ENCODE measurements at regions not wholly inside any gene's neighbourhood (a gene's known extent, or its start where the extent isn't known, plus 50 kb on each side); places are given as distances from the start of the nearest gene placed in this dataset.
"Not testable (repeated sequence)": the region's sequence is repeated elsewhere in the genome, so short reads cannot be mapped to it uniquely, and the experiment has no call there.

- no peak for DNase-seq
These were observed 58.0 kb upstream of the DAAM1 start for GRCh38 chr14:59130462-59130861.

DNA sequence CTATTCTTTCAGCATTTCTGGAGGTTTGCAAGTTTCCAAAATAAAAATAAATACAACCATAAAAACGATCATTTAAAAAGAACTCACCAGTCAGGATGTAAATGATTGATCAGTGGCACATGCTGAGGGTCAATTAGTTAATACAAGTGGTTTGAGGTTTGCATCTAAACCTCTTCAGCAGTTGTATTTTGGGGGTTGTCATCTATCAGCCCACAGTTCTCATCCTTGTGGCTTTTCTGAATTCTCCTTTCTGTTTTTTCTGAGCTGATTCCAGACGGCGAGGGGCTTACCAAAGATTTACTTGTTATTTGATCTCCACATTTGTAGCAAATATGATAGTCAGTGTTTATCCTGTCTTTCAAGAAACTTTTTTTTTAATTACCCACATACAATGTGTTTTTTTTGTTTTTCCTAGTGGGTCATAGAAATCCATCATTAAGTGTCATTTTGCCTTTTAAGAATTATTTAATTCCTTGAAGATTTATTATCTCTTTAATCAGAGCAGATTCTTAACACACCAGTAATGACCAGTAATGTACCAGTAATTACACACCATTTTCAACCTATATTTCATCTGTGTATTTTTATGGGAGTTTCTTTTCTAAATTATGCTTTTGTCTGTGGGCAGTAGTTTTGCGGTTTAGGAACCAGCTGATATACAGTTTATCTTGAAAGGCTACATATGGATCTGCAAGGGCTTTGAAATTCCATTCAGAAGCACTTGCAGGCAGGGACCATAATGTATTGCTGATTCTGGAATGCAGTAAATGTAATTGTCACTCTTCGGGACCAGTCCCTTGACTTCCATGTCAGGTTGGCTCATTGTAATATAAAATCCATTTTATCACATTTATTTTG, 56.3 kb upstream of the DAAM1 start:
- DNase-seq, result no peak

DNA sequence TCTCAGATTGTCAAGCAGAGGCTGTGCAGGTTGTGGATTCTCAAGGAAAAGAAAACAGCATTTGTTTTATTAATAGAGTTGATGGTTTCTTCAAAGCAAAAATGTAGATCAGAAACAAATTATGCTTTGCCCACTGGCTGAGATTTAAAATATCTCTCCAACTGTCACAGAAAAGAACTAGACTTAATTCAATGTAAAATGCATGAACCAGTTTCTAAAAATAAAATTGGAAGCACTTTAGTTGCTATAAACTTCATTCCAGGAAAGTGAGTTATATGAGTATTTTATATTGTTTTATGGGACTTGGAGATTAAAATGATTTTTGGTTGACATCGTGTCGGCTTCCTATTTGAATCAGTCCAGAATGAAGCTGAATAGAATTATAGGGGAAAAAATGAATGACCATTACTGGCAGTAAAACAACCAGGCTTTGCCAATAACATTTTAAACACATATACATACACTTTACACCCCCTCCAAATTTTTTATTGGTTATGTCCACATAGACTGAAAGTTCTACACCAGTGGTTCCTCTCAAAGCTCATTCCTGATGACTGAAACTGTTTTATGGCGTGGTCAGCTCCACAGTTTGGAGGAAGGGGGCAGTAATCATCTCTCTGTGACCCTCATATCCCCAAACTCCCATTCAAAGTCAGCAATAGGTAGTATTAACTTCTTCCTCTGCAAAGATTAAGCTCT, 55.5 kb upstream of the DAAM1 start:
- no peak for DNase-seq

- no peak for DNase-seq
These were observed 54.8 kb upstream of the DAAM1 start for GRCh38 chr14:59133709-59134108.

- no peak for DNase-seq
These were observed 54.2 kb upstream of the DAAM1 start for GRCh38 chr14:59134307-59134706.

GRCh38 chr14:59137256-59137655, 51.2 kb upstream of the DAAM1 start:
- DNase-seq, result no peak

DNA sequence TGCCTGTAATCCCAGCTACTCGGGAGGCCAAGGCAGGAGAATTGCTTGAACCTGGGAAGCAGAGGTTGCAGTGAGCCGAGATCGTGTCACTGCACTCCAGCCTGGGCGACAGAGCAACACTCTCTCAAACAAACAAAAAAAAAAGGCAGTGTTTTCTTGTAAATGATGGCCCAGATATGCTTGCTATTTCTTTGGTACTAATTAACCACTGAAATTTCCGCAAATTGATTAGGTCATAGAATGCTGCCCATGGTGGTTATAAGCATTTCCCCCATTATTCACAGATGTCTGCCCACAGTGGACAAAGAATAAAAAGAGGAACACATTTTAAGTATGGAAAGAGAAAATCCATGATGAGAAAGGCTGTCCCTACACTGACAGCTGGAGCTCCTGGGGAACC, 49.9 kb upstream of the DAAM1 start:
- DNase-seq, result not testable (repeated sequence)

Measured in midbrain (tissue), 1 donor.